HEK293T (cell line): ENCODE measurements at regions not wholly inside any gene's neighbourhood (a gene's known extent, or its start where the extent isn't known, plus 50 kb on each side); places are given as distances from the start of the nearest gene placed in this dataset.

Experiments
- HDGF ChIP-seq: fragments of 450-650 bp; IDR thresholded peaks from 2 replicates; pipeline ENCODE4 v1.6.1; 2017; ENCODE audit warnings: antibody characterized with exemption, borderline replicate concordance
- LEF1 ChIP-seq: fragments of 450-650 bp; IDR thresholded peaks from 2 replicates; pipeline ENCODE4 v1.6.1; 2017; ENCODE audit warnings: mild to moderate bottlenecking, borderline replicate concordance
- SP1 ChIP-seq: fragments of 450-650 bp; IDR thresholded peaks from 2 replicates; pipeline ENCODE4 v1.6.1; 2017

GRCh38 chr2:30024281-30024680, 102.9 kb upstream of the ALK start:
- TF ChIP-seq HDGF (no peak), LEF1 (no peak), SP1 (no peak)
